GM18511 (cell line): ENCODE measurements at regions not wholly inside any gene's neighbourhood (a gene's known extent, or its start where the extent isn't known, plus 50 kb on each side); places are given as distances from the start of the nearest gene placed in this dataset.
A peak's percentile ranks its signal among the peaks of the same experiment; 100 is the strongest.
"Not testable (repeated sequence)": the region's sequence is repeated elsewhere in the genome, so short reads cannot be mapped to it uniquely, and the experiment has no call there.

ENCODE experiments used
- ATAC-seq: cut with Tn5 transposase; IDR thresholded peaks from one replicate; pipeline ENCODE4 v1.9.1; 2021; ENCODE audit warnings: mild to moderate bottlenecking, moderate library complexity; ENCODE audit not compliant: unreplicated experiment

DNA sequence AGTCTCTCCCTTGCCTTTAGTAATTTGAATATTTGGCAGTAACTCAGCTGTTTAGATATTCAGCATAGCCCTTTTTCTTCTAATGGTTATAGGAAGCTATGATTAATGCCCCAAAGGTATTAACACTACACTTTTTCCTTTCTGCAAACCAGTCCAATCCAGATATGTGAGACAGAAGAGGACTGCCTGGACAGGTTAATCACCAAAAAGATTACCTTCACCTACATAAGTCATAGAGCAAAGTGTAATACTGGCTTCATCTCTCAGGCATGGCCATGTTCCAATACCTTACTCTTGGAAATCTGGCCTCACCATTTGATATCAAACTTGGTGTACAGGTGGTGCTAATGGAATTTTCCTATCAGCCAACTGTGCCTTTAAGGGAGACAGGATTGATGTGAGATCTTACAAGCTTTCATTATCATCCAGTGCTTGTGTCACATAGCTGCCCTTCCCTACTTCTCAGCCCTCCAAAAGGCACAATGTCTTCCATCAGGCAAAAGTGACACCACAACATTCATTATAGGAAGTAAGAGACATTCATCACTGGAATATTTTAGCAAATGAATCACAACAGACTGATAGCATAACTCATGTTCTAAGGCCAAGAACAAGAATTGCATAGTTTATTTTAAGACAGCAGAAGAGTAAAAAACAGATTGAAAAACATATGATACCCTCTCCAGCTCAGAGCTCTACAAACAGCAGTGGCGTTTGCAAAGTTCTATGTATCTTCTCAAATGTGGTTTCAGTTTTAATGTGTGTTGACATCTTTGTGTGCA is 91.2 kb upstream of the PAM start:
- no peak for ATAC-seq

GRCh38 chr5:102664616-102665335 is 90.3 kb upstream of the PAM start:
- ATAC-seq: no peak

DNA sequence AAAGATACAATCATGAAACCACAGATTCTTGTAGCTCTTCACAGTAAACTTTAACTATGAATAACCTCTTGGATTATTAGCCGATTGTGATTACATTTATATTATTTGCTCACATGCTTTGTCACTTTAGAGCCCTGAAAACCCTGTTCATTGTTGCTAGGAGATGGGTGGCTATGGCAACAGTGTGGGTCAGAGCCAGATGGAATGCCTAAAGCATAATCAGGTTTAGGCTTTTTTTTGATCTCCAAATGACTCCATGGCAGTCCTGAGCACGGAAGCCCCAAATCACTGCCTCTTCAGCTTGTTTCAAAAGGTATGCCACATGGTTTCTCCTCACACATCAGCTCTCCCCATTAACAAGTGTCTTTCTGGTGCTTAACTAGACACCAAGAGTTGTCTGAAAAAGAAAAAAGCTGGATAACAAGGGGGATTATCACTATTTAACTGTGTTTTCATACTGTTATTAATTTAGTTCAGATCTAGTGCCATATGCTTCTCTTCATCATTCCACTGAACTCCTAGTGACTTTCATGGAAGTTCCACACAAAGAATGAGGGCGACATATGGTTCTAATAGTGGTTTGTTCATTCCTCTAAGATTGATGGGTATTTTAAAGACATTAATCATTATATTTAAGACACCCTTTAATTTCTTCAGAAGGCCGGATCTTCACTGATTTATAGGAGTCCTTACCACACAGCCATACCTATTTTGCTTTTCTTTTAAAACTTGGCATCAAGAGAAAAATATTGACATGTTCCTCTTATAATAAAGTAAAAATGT is 88.8 kb upstream of the PAM start:
- no peak for ATAC-seq

- ATAC-seq: no peak
Observed at GRCh38 chr5:102668220-102668932, 86.7 kb upstream of the PAM start.

- ATAC-seq: no peak
Observed at GRCh38 chr5:102670224-102670836, 84.8 kb upstream of the PAM start.

DNA sequence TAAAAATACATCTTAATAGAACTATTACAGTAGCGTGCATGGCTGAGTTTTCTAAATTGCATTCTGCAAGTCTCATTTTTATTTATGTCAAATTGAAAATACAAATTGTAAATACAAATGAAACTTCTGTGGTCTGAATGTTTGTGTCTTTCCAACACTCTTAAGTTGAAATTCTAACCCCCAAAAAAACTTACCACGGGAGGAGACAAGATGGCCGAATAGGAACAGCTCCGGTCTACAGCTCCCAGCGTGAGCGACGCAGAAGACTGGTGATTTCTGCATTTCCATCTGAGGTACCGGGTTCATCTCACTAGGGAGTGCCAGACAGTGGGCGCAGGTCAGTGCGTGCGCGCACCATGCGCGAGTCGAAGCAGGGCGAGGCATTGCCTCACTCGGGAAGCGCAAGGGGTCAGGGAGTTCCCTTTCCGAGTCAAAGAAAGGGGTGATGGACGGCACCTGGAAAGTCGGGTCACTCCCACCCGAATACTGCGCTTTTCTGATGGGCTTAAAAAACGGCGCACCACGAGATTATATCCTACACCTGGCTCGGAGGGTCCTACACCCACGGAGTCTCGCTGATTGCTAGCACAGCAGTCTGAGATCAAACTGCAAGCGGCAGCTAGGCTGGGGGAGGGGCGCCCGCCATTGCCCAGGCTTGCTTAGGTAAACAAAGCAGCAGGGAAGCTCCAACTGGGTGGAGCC is 83.9 kb upstream of the PAM start:
- ATAC-seq: not testable (repeated sequence)

DNA sequence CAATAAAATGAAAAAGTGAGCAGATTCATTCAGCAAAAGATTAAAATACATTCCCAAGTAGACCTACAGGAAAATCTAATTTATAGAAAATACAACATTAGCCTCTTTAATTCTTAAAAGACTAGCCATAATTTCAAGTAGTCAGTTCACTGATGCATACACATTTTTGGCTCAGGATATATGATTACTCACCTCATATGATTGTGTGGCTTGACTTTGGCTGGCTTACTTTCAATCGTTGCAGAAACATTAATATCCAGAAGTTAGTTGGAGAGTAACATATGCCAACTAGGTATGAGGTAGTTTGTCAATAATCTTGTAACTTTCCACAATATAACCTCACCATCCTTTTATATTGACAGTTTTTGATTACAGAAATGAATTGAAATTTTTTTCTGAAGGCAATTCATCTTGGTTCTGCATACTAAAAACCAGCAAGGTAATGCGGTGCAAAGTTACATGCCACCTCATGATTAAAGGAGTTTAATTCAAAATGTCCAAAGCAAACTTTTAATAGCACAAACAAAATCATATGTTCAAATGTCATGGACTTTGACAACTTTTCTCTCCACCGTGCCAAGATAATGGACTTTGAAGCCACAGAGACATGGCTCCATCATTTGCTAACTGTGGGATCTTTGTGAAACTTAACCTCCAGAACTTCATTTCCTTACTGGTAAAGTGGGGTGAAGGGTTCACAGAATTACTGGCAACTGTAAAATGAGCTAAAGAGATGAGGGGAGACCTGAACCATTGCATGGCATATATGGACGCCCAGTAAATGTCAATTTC is 76.6 kb upstream of the PAM start:
- no peak for ATAC-seq

DNA sequence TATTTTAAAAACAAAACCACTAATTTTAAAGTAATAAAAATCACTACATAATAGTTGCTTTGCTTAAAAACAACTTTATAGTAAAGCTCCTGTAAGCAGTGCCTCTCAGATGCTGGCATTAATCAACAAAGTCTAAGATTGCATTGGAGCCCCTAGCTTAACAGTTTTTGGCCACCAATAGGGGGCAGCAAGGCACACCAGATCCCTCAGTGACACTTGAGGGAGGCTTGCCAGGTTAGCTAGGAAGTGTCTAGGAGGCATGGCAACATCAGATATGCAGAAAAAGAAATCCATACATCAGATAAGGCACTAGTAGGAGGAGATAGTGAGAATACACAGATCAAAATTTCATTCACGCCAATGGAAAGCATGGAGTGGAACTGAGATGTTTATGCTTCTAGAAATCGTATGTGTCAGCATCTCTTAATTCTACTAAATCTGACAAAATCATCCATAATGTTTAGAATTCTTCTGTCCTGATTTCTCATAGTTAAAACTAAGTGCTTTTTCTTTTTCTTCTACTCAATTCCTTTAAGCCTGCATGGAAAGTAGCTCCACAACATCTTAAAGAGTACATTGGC is 73.6 kb upstream of the PAM start:
- peak; percentile 97 for ATAC-seq

DNA sequence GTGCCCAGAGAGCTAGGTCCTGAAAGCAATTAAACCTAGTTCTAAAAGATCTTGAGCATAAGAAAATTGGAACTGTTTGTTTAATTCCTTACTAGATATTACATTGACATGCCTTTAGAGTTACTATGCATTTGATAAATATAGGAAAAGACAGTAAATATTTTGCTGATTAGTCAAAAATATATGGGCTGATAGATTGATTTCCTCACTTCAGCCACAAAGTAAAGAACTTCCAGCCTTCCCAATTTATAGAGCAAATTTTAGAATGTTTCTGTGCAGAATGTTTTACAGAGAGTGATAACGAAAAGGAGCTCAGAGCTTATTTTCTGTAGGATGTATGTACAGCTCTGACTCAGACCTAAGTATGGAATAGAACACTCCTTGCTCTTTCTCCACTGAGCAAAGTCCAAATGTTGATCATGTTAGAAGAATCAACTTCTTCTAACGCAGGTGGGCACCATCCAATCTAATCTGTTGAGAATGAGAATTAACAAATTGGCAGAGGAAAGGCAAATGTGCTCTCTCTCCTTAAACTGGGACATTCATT is 72.9 kb upstream of the PAM start:
- ATAC-seq: no peak

- not testable (repeated sequence) for ATAC-seq
Observed at GRCh38 chr5:102688076-102688475, 67.0 kb upstream of the PAM start.

GRCh38 chr5:102688581-102689342 is 66.3 kb upstream of the PAM start:
- not testable (repeated sequence) for ATAC-seq

GRCh38 chr5:102690910-102691309 is 64.2 kb upstream of the PAM start:
- no peak for ATAC-seq

- ATAC-seq: no peak
Observed at GRCh38 chr5:102691434-102691833, 63.7 kb upstream of the PAM start.

DNA sequence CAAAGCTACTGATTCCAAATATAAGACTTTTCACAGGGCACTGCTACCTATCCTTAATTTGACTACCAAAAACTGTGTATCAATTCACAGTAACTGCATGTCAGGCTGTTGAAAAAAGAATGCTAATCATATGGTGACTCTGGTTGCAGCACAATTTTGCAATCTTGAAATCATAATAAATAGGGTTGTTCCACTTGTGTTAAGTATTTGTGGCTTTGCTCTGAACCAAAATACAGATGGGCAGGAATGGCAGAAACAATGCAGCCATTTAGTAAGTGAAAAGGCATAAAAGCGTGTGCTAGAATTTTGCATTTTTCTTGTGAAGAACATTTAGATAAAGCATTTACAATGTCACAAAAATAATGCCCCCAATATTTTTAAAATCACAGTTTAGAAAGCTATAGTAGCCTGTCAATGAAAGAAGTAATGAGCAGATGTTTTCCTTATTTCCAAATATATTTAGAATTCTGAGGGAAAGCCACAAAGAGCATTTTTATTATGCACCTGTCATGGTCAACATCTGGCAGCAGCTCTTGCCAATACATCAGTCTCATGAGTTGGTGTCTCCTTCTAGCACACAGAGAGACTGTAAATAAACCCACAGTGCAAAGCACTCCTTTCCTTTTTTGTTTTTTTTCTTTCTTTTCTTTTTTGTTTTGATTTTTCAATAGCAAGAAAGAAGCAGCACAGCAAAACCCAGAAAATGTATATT is 54.8 kb upstream of the PAM start:
- ATAC-seq: no peak

GRCh38 chr5:102700916-102701315 is 54.2 kb upstream of the PAM start:
- ATAC-seq: no peak

DNA sequence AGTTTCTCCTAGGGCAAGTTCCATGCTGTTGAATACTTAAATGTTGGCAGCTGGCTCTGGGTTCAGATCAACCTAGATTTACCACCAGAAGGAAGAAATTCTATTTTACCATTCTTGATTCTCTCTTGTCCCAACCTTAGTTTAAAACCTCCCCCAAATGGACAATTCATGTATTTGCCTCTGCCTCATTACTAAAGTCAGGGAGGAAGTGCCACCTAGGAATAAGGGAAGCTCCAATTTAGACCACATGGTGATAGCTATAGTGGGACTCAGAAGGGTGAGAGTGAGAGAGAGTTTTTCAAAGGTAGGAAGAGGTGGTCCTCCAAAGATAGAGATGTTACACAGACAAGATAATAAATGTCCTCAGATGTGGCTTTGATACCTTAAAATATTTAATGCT is 53.4 kb upstream of the PAM start:
- no peak for ATAC-seq
